SW480 (cell line): ENCODE measurements at regions not wholly inside any gene's neighbourhood (a gene's known extent, or its start where the extent isn't known, plus 50 kb on each side); places are given as distances from the start of the nearest gene placed in this dataset.

Experiments
- DNase-seq: peaks from one replicate; pipeline ENCODE4 v3.0.0-alpha.2; 2016; ENCODE audit warnings: low spot score

DNA sequence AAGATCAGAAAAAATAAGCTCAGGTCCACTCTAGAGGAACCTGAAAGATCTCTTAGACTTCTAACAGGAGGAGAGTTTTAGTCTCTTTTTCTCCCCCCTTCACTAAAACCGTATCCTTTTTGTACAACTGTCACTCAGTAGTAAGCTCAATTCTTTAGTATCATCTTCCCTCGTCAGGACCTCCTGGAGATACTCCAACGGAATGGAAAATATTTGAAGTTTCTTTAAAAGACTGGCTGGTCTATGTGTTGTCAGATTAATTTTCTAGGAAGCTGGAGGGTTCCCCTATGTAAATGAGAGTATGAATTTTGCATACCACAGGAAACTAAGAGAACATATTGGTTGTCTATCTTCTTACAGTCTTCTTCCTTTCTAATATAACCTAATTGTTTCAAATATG, 747.7 kb upstream of the CBLB start:
- DNase-seq: no peak

DNA sequence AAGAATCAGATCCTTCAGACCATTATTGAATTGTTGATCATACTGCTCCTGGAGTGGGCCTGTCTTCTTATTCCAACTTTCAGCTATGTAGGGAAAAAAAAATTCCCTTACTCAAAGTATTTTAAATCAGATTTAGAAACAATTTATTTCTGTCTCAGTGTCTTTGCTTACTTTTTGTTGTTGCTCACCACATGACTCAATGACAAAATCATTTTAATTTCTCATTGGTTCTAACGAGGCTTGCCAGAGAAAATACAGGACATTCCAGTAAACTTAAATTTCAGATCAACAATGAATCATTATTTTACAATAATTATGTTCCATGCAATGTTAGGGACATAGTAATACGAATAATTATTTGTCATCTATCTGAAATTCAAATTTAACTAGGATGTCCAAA, 748.5 kb upstream of the CBLB start:
- no peak for DNase-seq

DNA sequence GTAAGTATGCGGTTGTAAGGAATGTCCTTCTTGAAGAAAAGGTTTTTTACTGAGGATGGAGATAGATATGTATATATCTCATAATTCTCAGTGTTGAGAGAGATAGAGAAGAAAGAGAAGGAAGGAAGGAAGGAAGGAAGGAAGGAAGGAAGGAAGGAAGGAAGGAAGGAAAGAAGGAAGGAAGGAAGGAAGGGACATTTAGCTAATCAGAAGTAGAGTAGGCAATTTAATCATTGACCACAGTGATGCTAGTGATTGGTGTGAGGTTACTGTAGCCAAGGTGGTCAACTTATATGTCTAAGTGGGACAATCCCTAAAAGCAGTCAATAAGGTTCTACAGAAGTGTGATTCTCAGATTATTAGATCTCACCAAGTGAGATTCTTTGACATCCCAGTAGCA, 751.8 kb upstream of the CBLB start:
- no peak for DNase-seq

DNA sequence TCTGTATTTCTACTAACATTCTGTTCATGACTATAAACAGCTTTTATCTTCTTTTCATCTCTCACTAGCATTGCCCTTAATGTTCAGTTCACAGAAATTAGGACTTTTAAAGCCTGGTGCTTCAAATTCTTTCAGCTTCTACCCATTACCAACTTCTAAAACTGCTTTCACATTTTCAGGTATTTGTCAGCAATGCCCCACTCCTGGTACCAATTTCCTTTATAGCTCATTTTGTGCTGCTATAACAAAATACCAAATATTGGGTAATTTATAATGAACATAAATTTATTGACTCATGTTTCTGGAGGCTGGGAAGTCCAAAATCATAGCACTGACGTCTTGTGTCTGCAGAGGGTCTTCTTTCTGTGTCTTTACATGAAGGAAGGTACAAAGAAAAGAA, 753.1 kb upstream of the CCDC54 start:
- no peak for DNase-seq

DNA sequence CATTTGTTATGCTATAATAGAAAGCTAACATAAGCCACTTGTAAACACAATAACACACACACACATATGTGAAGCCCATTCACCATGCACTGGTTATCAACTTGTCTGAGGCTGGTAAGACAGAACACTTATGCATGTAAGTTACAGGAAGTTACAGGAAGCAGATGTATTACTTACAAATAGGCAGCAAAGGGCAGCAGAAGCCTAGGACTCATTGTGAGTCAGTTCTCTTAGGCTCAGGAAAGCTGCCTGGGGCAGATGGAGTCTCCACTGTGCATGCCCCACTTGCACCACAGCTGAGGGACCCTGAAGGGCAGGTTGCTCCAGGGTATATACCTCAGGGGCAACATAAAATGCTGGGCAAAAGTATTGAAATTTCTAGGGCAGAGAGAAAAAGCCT, 748.8 kb upstream of the CCDC54 start:
- DNase-seq: no peak

DNA sequence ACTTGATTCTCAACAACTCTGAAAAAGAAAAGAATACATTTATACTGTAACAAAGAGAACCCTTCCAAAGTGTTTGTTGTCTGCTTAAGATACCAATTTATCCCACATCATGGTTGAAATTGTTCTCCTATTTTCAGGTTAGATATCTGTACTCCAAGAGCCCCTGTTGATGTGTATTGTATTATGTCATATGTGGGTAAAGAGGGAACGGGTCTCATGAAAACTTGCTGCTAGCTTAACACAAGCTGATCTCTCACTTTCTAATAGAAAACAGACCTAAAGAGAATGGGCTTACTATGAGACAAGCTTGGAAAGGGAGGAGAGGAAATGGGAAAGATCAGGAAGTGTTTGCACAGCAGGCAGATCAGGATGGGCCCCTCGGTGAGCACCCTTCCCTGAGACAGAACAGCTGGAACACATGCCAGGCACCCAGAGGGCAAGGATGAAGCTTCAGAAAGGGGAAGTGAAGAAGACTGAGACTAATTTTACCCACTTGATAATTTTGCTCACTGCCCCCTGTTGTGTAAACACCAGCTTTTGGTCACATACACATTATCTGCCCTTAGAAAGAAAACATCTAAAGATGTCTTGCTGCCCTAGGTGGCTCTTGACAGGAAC, 747.9 kb upstream of the CCDC54 start:
- no peak for DNase-seq

DNA sequence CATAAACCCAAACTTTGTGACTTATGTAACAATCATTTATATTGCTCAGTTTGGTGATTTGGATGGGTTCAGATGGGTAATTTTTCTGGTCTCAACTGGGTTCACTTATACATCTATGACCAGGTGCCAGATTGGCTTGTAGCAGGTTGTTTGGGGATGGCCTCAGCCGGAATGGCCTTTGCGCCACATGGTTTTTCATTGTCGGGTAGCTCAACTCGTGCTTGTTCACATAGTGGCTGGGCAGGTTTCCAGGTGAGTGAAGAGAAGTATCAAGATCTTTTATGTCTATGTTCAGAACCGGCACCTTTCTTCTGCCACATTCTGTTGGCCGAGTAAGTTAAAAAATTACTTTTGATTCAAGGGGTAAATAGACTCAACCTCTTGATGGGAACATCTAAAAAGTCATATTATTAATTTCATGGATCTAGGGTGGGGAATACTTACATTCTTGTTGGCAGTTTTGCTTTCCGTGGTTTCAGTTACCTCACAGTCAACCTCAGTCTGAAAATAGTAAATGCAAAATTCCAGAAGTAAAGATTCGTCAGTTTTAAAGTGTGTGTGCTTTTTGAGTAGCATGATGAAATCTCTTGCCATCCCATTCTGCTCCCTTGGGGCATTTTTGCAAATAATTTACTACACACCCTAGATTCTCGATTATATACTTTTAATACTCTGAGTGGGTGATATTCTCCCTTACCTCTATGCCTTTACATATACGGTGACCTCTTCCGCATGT, 745.7 kb upstream of the CCDC54 start:
- no peak for DNase-seq

DNA sequence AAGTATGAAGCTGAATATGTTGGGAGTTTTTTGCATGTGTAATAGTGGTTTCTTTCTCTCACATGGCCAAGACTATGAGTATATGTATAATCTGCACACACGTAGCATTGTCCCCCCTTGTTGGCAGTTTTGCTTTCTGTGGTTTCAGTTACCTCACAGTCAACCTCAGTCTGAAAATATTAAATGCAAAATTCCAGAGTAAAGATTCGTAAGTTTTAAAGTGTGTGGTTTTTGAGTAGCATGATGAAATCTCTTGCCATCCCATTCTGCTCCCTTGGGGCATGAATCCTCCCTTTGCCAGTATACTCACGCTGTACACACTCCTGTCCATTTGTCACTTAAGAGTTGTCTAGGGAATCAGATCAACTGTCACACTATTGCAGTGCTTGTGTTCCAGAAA, 742.0 kb upstream of the CCDC54 start:
- peak; percentile 0 for DNase-seq

DNA sequence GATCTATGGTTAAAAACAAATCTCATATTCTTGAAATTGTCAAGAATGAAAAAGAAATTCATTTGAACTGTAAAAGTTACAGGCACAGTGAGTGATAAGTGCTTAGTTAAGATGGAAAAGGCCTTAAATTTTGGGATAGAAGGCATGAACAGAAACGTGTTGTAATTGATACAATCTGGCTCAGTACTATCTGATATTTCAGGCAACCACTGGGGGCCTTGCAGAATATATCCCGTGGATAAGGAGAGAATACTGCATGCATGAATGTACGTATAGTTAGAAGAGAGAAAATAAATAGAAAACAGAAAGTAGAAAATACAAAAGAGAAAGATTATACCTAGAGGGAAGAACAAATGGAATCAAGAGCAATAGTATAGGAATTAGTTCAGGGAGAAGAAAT, 741.4 kb upstream of the CCDC54 start:
- no peak for DNase-seq

DNA sequence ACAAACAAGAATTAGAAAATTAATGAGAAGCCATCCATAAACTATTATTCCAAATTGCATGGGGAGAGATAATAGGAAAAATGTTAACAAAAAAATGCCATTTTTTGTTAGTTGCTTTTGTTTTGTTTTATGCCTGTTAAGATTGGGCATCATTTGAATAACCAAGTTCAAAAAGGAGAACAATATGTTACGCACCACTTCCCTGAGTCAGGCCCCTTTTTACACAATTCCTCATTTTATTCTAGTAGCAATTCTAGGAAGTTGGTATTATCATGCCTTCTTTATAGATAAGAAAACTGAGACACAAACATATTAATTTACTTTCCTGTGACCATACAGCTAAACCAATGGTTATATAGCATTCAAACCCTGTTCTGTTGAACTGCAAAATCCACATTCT, 736.9 kb upstream of the CCDC54 start:
- no peak for DNase-seq

DNA sequence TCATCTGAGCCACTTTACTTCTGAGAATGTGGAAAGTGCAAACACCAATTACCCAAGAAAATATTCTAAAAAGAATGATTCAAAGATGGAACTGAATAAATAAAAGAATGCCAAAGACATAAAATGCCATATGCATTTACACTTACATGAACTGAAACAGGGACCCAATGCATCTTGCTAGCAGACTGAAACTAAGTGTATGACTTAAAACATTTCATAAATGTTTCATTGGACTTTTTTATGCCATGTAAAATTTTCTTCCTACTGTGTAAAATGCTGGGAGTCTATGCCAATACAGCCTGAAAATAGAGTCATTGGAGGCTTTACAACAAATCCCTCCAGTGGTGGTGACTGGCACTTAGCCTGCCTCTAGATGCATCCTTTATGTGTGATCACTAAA, 735.1 kb upstream of the CCDC54 start:
- DNase-seq: no peak

DNA sequence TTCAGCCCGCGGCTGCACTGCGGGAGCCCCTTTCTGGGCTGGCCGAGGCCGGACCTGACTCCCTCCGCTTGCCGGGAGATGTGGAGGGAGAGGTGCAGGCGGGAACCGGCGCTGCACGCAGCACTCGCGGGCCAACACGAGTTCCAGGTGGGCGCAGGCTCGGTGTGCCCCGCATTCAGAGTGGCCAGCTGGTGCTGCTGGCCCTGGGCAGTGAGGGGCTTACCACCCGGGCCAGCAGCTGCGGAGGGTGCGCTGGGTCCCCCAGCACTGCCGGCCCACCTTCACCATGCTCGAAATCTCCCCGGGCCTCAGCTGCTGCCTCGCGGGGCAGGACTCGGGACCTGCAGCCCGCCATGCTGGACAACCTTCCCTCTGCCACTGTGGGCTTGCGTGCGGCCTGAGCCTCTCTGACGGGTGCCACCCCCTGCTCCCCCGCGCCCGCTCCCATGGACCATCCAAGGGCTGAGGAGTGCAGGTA, 733.5 kb upstream of the CCDC54 start:
- no peak for DNase-seq

DNA sequence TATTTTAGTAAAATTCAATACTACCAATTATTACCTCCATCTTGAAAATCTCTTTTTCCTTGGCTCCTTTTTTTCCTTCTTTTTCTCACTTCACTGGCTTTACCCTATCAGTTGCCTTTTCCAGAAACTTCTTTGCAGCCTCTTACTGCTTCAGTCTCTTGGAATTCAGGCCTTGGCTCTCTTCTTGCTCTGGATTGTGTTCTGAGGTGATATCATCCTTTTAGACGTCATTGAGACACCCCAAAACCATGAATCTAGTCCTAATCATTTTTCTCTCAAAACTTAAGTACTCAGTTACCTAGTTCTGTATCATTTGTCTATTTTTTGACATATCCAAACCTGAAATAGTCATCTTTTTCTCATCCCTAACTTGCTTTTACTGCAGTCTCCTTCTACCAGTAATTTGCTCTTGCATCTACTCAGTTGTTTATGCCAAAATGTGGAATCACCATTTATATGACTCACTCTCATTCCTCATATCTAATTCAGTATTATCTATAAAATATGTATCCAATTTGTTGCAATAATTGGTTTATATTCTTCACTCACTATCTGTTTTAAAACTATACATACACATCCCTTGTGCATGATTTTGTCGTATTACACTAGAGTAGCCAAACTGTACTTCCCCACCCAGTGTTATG, 703.2 kb upstream of the CCDC54 start:
- no peak for DNase-seq

DNA sequence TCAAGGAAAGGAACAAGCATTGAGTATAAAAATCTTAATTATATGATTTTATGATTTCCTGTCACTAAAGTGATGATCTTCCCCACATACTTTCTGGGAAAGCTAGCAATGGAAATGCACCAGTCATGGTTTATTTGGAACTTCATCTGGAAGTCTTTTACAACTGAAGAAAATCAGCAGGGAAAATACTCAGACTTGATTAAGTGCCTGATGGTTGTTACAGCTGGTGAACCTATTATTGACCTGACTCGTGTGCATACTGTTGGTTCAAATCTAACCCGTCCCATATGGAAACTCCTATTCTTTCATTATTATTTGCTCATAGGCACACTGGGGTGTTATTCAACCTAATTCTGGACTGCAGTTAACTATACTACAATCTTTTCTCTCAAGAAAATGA, 701.8 kb upstream of the CCDC54 start:
- DNase-seq: no peak

DNA sequence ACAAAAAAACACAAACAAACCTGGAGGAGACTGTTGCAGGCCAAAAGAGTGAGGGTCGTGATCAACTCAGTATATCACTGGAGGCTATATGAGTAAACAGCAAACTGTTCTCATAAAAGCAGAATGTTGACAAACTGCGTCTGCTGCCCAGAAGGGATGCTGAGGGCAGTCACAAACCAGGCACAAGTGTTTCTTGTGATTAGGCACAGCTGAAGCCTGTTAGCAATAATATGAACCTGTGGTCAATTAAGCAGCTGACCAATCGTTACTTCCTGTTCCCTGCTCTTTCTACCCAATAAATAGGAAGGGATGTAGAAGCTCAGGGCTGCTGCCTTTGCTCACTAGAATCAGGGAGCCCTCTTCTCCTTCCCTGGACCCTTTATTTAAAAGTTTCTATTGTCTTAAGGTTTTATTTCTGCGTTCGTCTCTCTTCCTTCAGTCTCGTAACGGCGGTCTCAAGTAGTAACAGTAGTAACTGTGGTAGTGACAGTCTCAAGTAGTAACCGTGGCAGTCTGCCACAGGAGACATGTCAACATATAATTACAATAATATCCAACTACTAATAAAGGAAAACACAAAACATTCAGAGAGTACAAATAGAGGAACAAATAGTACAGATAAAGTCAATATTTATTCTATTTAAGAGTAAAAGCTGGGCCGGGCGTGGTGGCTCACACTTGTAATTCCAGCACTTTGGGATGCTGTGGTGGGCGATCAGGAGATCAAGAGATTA, 698.4 kb upstream of the CCDC54 start:
- no peak for DNase-seq

DNA sequence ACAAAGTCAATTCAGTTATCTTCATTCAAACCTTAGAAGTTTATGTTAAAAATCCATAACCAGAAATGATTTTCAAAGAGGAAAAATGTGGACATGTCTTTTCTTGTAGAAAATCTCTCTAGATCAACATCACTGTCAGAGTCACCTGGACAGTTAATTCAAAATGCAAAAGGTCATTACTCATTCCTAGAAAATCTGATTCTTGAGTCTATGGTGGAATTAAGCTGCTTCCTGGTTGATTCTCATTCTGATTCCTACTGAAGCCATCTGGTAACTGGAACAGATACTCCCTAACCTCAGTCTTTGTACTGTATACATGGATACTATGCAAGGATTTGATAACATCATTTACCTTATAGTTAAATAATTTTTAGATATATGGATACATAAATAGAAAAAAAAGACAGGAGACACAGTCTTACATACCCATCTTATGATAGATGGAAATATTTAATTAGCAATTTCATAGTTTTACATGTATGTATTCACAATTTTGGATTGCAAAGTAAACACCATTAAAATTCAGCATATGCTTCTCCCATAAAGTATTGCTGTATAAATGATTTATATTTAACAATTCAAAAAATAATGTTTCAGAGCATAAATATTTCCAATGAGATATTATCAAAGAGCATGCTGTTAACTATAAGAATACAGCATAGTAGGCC, 693.2 kb upstream of the CCDC54 start:
- DNase-seq: no peak

DNA sequence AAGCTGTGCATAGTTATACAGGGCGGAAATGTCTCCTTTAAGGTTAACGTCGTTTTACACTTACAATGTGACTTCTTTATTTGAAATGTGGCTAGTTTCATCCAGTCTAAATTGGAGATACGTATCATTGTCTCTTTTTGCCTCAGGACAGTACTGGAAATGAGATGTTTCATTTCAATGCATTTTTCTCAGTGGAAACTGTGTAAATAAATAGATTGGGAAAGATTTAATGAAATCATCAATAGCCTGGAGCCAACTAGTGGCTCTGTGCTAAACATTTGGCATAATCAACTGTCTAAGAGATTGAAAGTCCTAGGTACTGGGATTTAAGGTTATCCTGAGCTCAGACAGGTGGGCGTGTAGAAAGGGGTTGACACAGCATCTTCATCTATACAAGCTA, 691.5 kb upstream of the CCDC54 start:
- no peak for DNase-seq

DNA sequence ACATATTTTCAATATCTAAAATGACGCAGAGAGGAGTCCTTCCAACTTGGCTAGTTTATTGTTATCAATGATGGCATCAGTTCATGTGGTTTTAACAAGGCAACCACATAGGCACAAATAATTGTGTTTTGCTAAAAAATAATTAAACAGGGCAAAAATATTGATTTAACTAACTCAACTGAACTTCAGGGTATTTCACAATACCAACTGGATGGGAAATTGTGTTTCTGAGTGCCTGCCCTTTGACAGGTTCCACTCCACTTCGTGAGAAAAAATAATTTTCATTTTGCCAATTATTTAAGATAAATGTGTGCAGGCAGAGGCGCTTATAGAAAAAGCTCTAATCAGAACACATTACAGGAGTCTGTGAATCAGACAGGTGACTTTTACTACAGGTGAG, 689.3 kb upstream of the CCDC54 start:
- no peak for DNase-seq

DNA sequence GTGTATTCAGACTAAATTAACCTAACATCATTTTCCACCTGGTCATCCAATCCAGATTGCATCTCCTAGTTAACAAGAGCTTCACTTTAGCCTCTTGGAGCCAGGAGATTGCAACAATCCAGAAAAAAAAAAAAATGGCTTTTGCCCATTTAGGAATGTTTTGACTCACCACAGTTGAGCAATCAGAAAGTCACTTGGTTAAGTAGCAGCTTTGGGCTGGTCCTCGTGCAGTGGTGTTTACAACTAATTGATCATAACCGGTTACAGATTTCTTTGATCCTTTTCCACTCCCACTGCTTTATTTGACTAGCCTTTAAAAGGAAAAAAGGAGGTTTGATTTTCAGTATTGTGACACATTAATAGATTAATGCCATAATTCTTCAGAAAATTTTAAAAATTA, 688.8 kb upstream of the CCDC54 start:
- peak; percentile 27 for DNase-seq

DNA sequence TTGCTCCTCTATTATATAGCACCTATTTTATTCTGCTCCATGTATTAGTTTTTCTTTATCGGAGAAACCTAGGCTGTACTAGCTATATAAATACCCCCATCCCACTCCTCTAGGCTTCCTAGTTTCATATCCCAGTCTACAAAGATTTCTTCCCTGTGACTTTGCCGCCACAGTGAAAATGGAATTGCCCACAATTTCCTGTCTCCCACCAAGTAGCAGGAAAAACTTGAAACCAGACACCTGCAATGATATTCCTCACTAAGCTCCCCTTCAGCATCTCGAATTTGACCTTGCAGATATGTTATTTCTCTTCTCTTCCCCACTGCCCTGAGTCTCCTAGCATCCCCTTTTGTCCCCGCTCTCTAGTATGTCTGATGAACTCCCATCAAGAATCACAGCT, 685.8 kb upstream of the CCDC54 start:
- DNase-seq: no peak

DNA sequence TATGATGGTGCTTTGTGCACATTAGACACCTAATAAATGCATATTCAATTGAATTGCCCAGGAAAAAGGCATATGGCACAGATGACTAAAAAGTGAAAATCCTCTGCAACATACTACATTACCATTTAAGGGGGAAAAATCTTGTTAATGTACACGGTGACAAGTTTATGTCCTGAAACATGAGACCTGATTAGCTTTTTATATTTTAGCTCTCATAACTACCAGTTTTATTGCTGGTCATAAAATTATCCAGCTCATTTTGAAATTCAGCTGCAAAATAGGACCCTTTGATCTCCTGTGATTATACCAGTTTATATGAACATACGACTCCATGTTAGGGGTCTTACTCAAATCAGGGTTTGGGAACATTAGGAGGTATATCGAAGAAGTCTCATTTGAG, 684.6 kb upstream of the CCDC54 start:
- DNase-seq: no peak

DNA sequence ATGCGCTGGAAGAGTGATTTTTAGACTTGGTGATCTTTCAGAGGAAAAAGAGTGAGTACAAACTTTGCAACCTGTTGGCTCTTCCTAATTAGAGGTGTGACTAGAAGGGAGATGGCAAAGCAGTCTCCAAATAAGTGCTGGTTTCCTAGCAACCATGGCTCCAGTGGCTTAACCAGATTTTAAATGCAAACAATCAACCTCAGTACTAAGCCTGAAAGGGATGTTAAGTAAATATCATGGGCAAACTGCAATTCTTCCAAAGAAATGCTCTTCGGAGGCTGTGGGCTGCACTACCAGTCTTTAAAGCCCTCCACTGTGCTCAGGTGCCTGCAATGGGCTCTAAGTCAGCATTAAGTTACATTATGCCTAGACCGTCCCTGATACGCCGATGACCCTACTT, 678.1 kb upstream of the CCDC54 start:
- no peak for DNase-seq
